HS-5 (cell line): ENCODE measurements at regions not wholly inside any gene's neighbourhood (a gene's known extent, or its start where the extent isn't known, plus 50 kb on each side); places are given as distances from the start of the nearest gene placed in this dataset.
"Not testable (repeated sequence)": the region's sequence is repeated elsewhere in the genome, so short reads cannot be mapped to it uniquely, and the experiment has no call there.

Experiments
- DNase-seq: peaks from one replicate; pipeline ENCODE4 v3.0.0-alpha.2; 2012; ENCODE audit warnings: low read depth

GRCh38 chr3:31184261-31185061 lies 290.0 kb upstream of the GADL1 start:
- no peak for DNase-seq

- DNase-seq, result no peak
Observed at GRCh38 chr3:31185062-31185357, 290.5 kb upstream of the GADL1 start.

GRCh38 chr3:31186041-31186440 lies 291.6 kb upstream of the GADL1 start:
- no peak for DNase-seq

GRCh38 chr3:31187380-31187779 lies 292.9 kb upstream of the GADL1 start:
- no peak for DNase-seq

- no peak for DNase-seq
Observed at GRCh38 chr3:31188112-31188511, 293.7 kb upstream of the GADL1 start.

- DNase-seq, result no peak
Observed at GRCh38 chr3:31189330-31189729, 294.9 kb upstream of the GADL1 start.

GRCh38 chr3:31189971-31190370 lies 295.5 kb upstream of the GADL1 start:
- DNase-seq, result no peak

GRCh38 chr3:31191354-31191753 lies 296.9 kb upstream of the GADL1 start:
- no peak for DNase-seq

GRCh38 chr3:31193429-31193828 lies 299.0 kb upstream of the GADL1 start:
- DNase-seq, result no peak

- DNase-seq, result no peak
Observed at GRCh38 chr3:31193871-31194270, 299.4 kb upstream of the GADL1 start.

GRCh38 chr3:31196261-31196660 lies 301.8 kb upstream of the GADL1 start:
- no peak for DNase-seq

- no peak for DNase-seq
Observed at GRCh38 chr3:31196881-31197364, 302.5 kb upstream of the GADL1 start.

GRCh38 chr3:31197941-31198340 lies 303.5 kb upstream of the GADL1 start:
- DNase-seq, result no peak

- DNase-seq, result no peak
Observed at GRCh38 chr3:31198890-31199289, 304.4 kb upstream of the GADL1 start.

GRCh38 chr3:31203960-31204795 lies 309.7 kb upstream of the GADL1 start:
- DNase-seq, result no peak

GRCh38 chr3:31204796-31205056 lies 310.3 kb upstream of the GADL1 start:
- DNase-seq, result not testable (repeated sequence)

- no peak for DNase-seq
Observed at GRCh38 chr3:31210068-31210645, 315.7 kb upstream of the GADL1 start.

GRCh38 chr3:31213869-31214486 lies 318.7 kb upstream of the STT3B start:
- DNase-seq, result no peak

GRCh38 chr3:31218082-31218481 lies 314.6 kb upstream of the STT3B start:
- DNase-seq, result no peak

GRCh38 chr3:31219131-31219843 lies 313.4 kb upstream of the STT3B start:
- DNase-seq, result no peak

- DNase-seq, result no peak
Observed at GRCh38 chr3:31220431-31220830, 312.3 kb upstream of the STT3B start.

GRCh38 chr3:31223278-31223677 lies 309.4 kb upstream of the STT3B start:
- DNase-seq, result no peak
